Iris pigment epithelial cell (primary cell): ENCODE measurements at regions not wholly inside any gene's neighbourhood (a gene's known extent, or its start where the extent isn't known, plus 50 kb on each side); places are given as distances from the start of the nearest gene placed in this dataset.

ENCODE experiments used
- DNase-seq: peaks from one replicate; pipeline ENCODE4 v3.0.0-alpha.2; 2011; ENCODE audit warnings: low read depth

GRCh38 chrX:87727620-87728019, 210.0 kb downstream of the KLHL4 start:
- no peak for DNase-seq

- no peak for DNase-seq
Observed at GRCh38 chrX:87728024-87728423, 210.4 kb downstream of the KLHL4 start.

DNA sequence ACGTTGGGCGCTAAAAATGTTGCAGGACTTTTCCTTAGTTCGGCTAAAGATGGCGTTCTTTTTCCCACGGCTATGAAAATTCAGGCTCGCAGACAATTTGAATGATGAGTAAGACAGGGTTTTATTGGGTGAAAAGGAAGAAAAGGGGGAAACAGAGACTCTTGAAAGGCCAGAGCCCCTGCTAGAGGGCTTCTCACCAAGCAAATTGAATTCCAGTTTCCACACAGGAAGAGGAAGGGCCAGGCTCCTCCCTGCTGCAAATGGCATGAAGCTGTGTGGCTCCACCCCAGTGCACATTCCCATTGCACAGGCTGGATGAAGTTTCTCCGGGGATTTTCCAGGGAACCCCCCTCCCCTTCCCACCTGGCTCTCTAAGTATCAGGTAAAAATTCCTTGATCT, 210.9 kb downstream of the KLHL4 start:
- DNase-seq: no peak

DNA sequence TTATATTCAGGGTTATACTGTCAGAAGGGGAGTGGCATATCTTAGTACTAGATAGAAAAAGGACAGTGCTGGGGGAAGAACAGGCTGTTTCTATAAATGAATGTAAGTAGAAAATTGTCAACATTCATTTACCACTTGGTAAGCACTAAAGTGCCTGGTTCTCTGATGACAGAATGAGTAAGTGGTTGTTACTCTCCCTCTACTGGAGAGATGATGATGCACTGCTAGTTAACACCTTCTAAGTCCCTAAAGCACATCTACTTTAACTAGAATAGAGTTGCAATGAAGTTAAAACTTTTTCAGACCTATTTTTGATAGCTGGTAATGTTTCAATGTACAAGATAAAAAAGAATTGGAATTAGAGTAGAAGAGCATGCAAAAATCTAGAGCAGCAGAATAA, 214.5 kb downstream of the KLHL4 start:
- no peak for DNase-seq

DNA sequence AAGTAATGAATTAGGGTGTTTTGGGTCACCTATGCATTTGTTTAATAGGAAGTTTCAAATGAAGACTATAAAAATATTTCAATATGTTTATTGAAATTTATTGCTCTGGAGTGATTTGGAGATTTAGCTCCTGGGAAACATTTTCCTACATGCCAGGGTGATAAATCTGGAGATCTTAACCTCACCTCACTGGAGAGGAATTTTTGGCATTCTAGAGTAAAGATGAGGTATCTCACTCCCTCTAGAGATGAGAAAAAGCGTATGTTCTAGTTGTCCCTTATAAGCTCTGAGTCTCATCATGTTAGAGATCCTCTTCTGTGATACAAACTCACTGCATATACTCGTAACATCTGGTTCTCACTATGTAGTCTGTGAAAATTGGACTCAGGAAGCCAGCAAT, 219.0 kb downstream of the KLHL4 start:
- DNase-seq: no peak

DNA sequence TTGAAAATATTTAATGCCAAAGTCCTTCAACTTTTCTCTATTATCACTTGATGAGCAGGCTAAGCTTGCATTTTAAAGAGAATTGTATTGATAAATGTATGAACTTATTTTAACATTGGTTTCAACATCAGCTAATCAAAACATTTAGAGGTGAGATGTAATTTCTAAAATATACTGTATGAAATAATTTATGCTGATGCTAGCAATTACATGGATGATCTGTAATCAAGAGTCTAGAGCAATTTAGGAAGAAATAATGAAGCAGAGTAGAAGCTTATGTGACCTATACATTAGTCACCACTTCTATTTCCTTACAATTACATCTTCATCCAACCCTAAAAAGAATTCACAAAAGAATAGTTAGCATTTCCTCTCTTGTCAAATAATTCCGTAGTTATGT, 226.8 kb downstream of the KLHL4 start:
- no peak for DNase-seq

DNA sequence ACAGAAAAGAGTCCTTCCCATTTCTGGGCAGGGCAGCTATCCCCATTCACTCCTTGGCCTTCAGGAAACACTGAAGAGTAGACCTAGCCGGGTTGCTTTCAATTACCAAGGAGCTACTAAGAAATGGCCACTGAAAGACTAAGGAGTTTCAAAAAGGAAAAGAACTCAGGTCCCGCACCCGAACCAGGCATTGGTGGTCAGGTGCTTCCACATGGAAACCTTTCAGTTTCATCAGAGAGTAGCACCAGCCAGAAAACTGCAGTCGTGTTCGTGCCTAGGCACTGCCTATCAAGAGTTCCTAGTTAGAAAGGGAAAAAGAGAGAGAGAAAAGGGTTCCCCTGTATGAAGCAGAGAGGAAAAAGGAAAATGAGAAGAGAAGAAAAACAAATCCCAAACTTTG, 237.9 kb downstream of the KLHL4 start:
- DNase-seq: no peak

GRCh38 chrX:87788976-87789375, 271.4 kb downstream of the KLHL4 start:
- DNase-seq: no peak

- DNase-seq: no peak
Observed at GRCh38 chrX:87798039-87798438, 280.4 kb downstream of the KLHL4 start.

GRCh38 chrX:87805829-87806490, 288.4 kb downstream of the KLHL4 start:
- no peak for DNase-seq

- DNase-seq: no peak
Observed at GRCh38 chrX:87808576-87809243, 291.1 kb downstream of the KLHL4 start.

DNA sequence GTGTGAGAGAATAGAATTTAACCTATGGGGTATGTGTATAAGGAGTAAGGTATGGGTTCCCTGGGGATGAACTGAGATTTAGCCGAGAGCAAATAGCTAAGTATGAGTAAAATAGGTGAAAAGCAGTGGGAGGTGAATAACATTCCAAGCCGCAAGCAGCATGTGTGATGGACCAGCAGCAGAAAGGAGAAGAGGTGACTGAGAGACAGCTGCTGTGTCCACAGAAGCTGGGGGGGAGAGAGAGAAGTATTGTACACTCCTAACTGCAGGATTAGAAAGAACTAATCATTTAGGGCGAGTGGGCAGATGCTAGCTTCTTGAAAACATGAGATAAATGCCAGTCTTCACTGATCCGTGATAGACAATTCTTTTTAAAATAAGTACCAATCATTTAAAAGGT, 296.0 kb downstream of the KLHL4 start:
- DNase-seq: no peak

DNA sequence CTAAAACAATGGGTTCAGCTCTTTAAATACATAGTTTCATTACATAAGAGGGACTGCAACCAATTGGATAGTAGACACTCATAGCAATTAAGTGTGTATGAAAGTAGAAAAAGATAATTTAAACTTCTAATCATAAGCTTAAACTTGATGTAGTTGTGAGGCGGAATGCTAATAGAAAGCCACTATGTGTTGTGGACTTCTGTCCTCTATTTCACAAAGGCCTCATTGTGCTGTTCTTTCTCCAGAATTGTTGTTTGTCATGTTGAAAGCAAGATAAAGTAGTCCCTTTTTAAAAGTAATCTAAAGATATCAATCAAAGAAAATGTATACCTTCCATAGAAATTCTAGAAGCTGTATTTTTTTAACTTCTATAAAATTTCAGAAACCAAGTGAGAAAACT, 329.4 kb downstream of the KLHL4 start:
- DNase-seq: no peak

GRCh38 chrX:87873347-87873941, 355.8 kb downstream of the KLHL4 start:
- DNase-seq: no peak

DNA sequence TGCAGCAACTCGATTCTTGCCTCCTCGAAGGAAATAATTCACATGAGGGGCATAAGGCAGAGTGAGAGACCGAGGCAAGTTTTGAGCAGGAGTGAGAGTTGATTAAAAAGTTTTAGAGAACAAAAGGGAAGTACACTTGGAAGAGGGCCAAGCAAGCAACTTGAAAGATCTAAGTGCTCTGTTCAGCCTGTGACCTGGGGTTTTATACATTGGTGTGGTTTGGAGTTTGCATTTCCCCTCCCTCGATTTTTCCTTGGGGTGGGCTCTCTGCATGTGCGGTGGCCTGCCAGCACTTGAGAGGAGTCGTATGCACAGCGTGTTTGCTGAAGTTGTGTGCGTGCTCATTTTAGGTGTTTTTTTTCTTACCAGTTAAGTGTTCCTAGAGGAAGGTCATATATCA, 356.4 kb downstream of the KLHL4 start:
- DNase-seq: no peak

DNA sequence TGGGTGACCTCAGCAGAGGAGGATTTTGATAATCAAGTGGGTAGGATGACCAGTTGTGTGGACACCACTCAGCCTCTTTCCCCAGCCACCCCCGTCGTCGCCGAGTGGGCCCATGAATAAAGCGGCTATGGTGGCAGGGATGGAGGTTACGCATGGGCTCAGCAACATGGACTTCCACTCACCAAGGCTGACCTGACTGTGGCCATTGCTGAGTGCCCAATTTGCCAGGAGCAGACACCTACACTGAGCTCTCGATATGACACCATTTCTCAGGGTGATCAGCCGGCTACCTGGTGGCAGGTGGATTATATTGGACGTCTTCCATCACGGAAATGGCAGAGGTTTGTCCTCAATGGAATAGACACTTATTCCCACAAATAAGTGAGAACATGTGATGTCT, 361.3 kb downstream of the KLHL4 start:
- no peak for DNase-seq

GRCh38 chrX:87890437-87890836, 372.8 kb downstream of the KLHL4 start:
- DNase-seq: no peak

- no peak for DNase-seq
Observed at GRCh38 chrX:87895421-87895820, 377.8 kb downstream of the KLHL4 start.

GRCh38 chrX:87896057-87896456, 378.5 kb downstream of the KLHL4 start:
- no peak for DNase-seq

GRCh38 chrX:87900320-87900908, 382.8 kb downstream of the KLHL4 start:
- DNase-seq: no peak

DNA sequence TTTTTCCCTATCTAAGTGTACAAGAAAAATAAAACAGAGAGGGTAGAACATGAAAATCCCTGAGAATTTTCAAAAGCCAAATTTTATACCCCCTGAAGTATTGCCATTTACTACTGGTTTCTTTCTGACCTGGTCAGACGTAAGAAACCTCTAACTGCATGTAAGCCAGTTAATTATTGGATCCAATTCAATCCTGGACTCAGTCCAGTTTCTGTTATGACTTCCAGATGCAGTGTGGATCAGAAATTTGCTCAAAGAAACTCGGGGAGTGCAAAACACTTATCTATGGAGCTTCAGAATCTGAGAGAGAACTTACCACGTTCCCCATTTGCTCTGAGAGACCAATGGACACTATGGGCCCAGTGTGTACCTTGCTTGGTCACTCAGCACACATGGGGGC, 383.5 kb downstream of the KLHL4 start:
- DNase-seq: no peak

GRCh38 chrX:87914726-87915125, 397.1 kb downstream of the KLHL4 start:
- DNase-seq: no peak

DNA sequence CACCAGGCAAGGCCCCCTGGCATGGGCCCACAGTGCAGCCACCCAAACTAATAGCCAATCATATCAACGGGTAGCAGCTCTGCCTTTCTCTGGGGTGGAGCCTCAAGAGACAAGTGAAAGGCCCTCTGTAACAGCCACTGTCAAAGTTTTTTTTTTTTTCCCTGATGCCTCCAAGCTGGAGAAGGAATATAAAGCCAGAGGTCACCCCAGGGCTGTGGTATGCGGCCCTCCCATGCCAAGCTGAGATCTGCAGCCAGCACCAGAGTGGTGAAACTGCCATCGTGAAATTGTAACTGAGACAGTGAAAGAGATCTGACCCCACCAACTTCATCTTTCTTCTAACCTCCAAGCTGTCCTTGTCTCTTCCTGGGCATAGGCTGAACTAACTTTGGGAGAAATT, 407.0 kb downstream of the KLHL4 start:
- DNase-seq: no peak
